HuH-7 (cell line): ENCODE measurements at regions not wholly inside any gene's neighbourhood (a gene's known extent, or its start where the extent isn't known, plus 50 kb on each side); places are given as distances from the start of the nearest gene placed in this dataset.

ENCODE experiments used
- DNase-seq: peaks from one replicate; pipeline ENCODE4 v3.0.0; 2011; ENCODE audit warnings: low spot score

GRCh38 chr2:163456953-163457743, 278.7 kb downstream of the FIGN start:
- no peak for DNase-seq

GRCh38 chr2:163455815-163456214, 280.0 kb downstream of the FIGN start:
- peak; percentile 35 for DNase-seq

GRCh38 chr2:163453920-163454319, 281.9 kb downstream of the FIGN start:
- no peak for DNase-seq

GRCh38 chr2:163441603-163442002, 294.2 kb downstream of the FIGN start:
- DNase-seq, result no peak

GRCh38 chr2:163436963-163437362, 298.8 kb downstream of the FIGN start:
- no peak for DNase-seq

GRCh38 chr2:163428187-163428586, 307.6 kb downstream of the FIGN start:
- DNase-seq, result no peak

- no peak for DNase-seq
Observed at GRCh38 chr2:163420604-163421003, 315.2 kb downstream of the FIGN start.

- no peak for DNase-seq
Observed at GRCh38 chr2:163419000-163419830, 316.6 kb downstream of the FIGN start.

- no peak for DNase-seq
Observed at GRCh38 chr2:163417596-163418337, 318.0 kb downstream of the FIGN start.

GRCh38 chr2:163414121-163414520, 321.7 kb downstream of the FIGN start:
- no peak for DNase-seq

- peak; percentile 1 for DNase-seq
Observed at GRCh38 chr2:163407296-163407695, 328.5 kb downstream of the FIGN start.

- no peak for DNase-seq
Observed at GRCh38 chr2:163405298-163405697, 330.5 kb downstream of the FIGN start.

GRCh38 chr2:163401481-163401880, 334.3 kb downstream of the FIGN start:
- no peak for DNase-seq

GRCh38 chr2:163397451-163397850, 338.4 kb downstream of the FIGN start:
- DNase-seq, result no peak

- DNase-seq, result no peak
Observed at GRCh38 chr2:163395602-163396001, 340.2 kb downstream of the FIGN start.

GRCh38 chr2:163389838-163390237, 346.0 kb downstream of the FIGN start:
- no peak for DNase-seq

- DNase-seq, result no peak
Observed at GRCh38 chr2:163375472-163375871, 360.3 kb downstream of the FIGN start.

- no peak for DNase-seq
Observed at GRCh38 chr2:163375070-163375469, 360.7 kb downstream of the FIGN start.

- DNase-seq, result no peak
Observed at GRCh38 chr2:163374282-163374681, 361.5 kb downstream of the FIGN start.

- no peak for DNase-seq
Observed at GRCh38 chr2:163373496-163373895, 362.3 kb downstream of the FIGN start.

- DNase-seq, result no peak
Observed at GRCh38 chr2:163370169-163370886, 365.5 kb downstream of the FIGN start.

- no peak for DNase-seq
Observed at GRCh38 chr2:163369111-163369510, 366.7 kb downstream of the FIGN start.
